Sigmoid colon (tissue), 6 donors: ENCODE measurements at regions not wholly inside any gene's neighbourhood (a gene's known extent, or its start where the extent isn't known, plus 50 kb on each side); places are given as distances from the start of the nearest gene placed in this dataset.

Source experiments
- DNase-seq: peaks from one replicate; pipeline ENCODE4 v3.0.0-alpha.2; 2019
- H3K27ac ChIP-seq, 4 donors: fragments of 200-600 bp; sonication (generic); one replicate each; pipeline ENCODE4 v1.5.1; 2016 to 2019; ENCODE audit warnings: mild to moderate bottlenecking in 1 of 4
- H3K27me3 ChIP-seq, 3 donors: fragments of 200-600 bp; sonication (generic); one replicate each; pipeline ENCODE4 v1.5.1; 2019; ENCODE audit warnings: mild to moderate bottlenecking in 1 of 3
- H3K36me3 ChIP-seq, 4 donors: fragments of 200-600 bp; sonication (generic); one replicate each; pipeline ENCODE4 v1.5.1; 2016 to 2019
- H3K4me1 ChIP-seq, 4 donors: fragments of 200-600 bp; sonication (generic); one replicate each; pipeline ENCODE4 v1.5.1; 2017 to 2019
- H3K4me3 ChIP-seq, 4 donors: fragments of 200-600 bp; sonication (generic); one replicate each; pipeline ENCODE4 v1.5.1; 2017 to 2019; ENCODE audit warnings: mild to moderate bottlenecking in 2 of 4, moderate library complexity in 1 of 4
- H3K9me3 ChIP-seq, 4 donors: fragments of 200-600 bp in 3 of 4; sonication (generic) in 3 of 4; one replicate each; pipeline versions ENCODE4 v1.5.1 to v1.6.1; 2013 to 2019
- CTCF ChIP-seq, 4 experiments: fragments of 450-650 bp in 3 of 4; fragments of 200-600 bp in 1 of 4; IDR thresholded peaks; one replicate each; pipeline ENCODE4 v1.5.1; 2016 to 2019; ENCODE audit warnings: antibody characterized with exemption in 4 of 4, mild to moderate bottlenecking in 3 of 4, moderate library complexity in 2 of 4
- EP300 ChIP-seq, 4 donors: sonication (generic); formaldehyde crosslinking; IDR thresholded peaks; one replicate each; pipeline ENCODE4 v1.6.1; 2017; ENCODE audit warnings: antibody characterized with exemption in 4 of 4
- POLR2A ChIP-seq, 2 donors: fragments of 450-650 bp; IDR thresholded peaks; one replicate each; pipeline ENCODE4 v1.6.1; 2016; ENCODE audit warnings: antibody characterized with exemption in 2 of 2, mild to moderate bottlenecking in 2 of 2, moderate library complexity in 2 of 2
- POLR2AphosphoS5 ChIP-seq, 4 donors: sonication (generic); formaldehyde crosslinking; IDR thresholded peaks; one replicate each; pipeline ENCODE4 v1.6.1; 2017; ENCODE audit warnings: antibody characterized with exemption in 4 of 4
- WGBS, 2 donors: extraction: QIAGEN DNeasy Blood & Tissue Kit; methylation state at CpG; one replicate each; pipeline ENCODE4 v1.1.7; 2013; 5-methylcytosine and 5-hydroxymethylcytosine counted together
- intact Hi-C: fragments of 100-400 bp; cut with DNase I; formaldehyde crosslinking; loops from one replicate; pipeline ENCODE4 v1.15.1; 2023
- donor health status: healthy with polysubstance abuse.
- donor health status: healthy.

GRCh38 chr22:27399161-27399560 lies 402.4 kb downstream of the MN1 start:
- H3K27me3 ChIP-seq: peaks cover 0 to 25% (median 0%) of the 10 kb centered on the region in 3 donors
- H3K4me3 ChIP-seq: no peak overlapping the region
- no peaks in the 10 kb centered on the region for H3K36me3 ChIP-seq
- peaks cover 0 to 4% (median 1%) of the 10 kb centered on the region in 4 donors for H3K9me3 ChIP-seq
- TF ChIP-seq CTCF (IDR thresholded peaks at IDR 0.05) (no peak), EP300 (IDR thresholded peaks at IDR 0.05) (no peak), POLR2A (IDR thresholded peaks at IDR 0.05) (no peak), POLR2AphosphoS5 (IDR thresholded peaks at IDR 0.05) (no peak)
- H3K4me1 ChIP-seq: no peaks in the 10 kb centered on the region
- WGBS, 2 donors: 25 to 51% methylated on average over 19 of the region's 19 CpGs
- DNase-seq: no peak
- intact Hi-C loops: no loop called here
- H3K27ac ChIP-seq: peak overlapping the region in 2 of 4 donors; percentile 27 to 39

DNA sequence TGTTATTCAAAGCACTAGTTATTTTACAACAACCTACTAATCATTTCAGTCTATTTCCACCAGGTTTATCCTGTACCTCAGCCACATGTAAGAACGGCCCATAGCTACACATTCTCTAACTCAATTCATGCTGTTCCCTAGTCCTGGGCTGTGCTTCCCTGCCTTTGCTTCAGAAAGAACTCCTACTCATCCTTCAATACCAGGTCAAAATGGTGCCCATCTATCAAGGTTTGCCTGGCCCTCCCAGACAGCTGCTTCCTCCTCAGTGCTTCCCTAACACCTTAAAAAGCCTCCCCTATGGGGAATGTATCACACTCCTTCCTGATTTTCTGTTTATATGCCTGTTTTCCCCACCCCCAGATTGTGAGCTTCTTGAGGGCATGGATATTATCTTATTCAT lies 400.7 kb downstream of the MN1 start:
- DNase-seq: no peak
- H3K27me3 ChIP-seq: peaks cover 0 to 25% (median 0%) of the 10 kb centered on the region in 3 donors
- H3K4me3 ChIP-seq: no peak overlapping the region
- intact Hi-C loops: loop anchor here (10.0 kb wide), 1 partner anchor 404 kb away; the partner anchor contains the start of gene MN1
- H3K27ac ChIP-seq: no peak overlapping the region
- no peaks in the 10 kb centered on the region for H3K36me3 ChIP-seq
- TF ChIP-seq EP300 (IDR thresholded peaks at IDR 0.05) (no peak), POLR2A (IDR thresholded peaks at IDR 0.05) (no peak), CTCF (IDR thresholded peaks at IDR 0.05) (no peak), POLR2AphosphoS5 (IDR thresholded peaks at IDR 0.05) (no peak)
- peaks cover 0 to 4% (median 1%) of the 10 kb centered on the region in 4 donors for H3K9me3 ChIP-seq
- H3K4me1 ChIP-seq: no peaks in the 10 kb centered on the region
- WGBS, 2 donors: 0% methylated on average over 1 of the region's 1 CpG

GRCh38 chr22:27401321-27401720 lies 400.2 kb downstream of the MN1 start:
- Histone ChIP-seq H3K4me1 (no peaks in the 10 kb centered on the region), H3K4me3 (no peak overlapping the region), H3K36me3 (no peaks in the 10 kb centered on the region), H3K27ac (no peak overlapping the region), H3K9me3 (peaks cover 0 to 4% (median 1%) of the 10 kb centered on the region in 4 donors), H3K27me3 (peaks cover 0 to 25% (median 0%) of the 10 kb centered on the region in 3 donors)
- intact Hi-C loops: loop anchor here (10.0 kb wide), 1 partner anchor 403 kb away; the partner anchor contains the start of gene MN1
- TF ChIP-seq POLR2AphosphoS5 (IDR thresholded peaks at IDR 0.05) (no peak), CTCF (IDR thresholded peaks at IDR 0.05) (no peak), EP300 (IDR thresholded peaks at IDR 0.05) (no peak), POLR2A (IDR thresholded peaks at IDR 0.05) (no peak)
- WGBS, 2 donors: 78 to 81% methylated on average over 3 of the region's 3 CpGs
- no peak for DNase-seq

DNA sequence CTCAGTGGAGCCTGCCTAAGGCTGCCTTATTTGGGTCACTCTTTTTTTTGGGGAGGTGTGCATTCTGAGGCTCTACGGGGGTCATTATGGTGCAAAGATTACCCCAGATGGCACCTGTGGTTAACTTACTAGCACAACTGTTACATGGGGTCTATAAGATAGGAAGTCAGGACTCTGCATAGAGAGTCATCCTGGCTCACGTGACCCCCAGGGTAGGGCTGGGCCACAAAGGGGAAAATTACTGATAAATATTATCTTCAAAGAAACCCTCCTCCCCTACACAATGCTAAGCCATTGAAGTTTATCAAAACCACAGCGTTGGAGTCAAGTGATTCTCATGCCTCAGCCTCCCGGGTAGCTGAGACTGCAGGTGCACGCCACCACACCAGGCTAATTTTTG lies 397.1 kb downstream of the MN1 start:
- Histone ChIP-seq H3K27me3 (peaks cover 0 to 17% (median 0%) of the 10 kb centered on the region in 3 donors), H3K36me3 (no peaks in the 10 kb centered on the region), H3K27ac (no peak overlapping the region), H3K4me3 (no peak overlapping the region), H3K9me3 (peaks cover 0 to 4% (median 1%) of the 10 kb centered on the region in 4 donors), H3K4me1 (no peaks in the 10 kb centered on the region)
- no peak for DNase-seq
- TF ChIP-seq POLR2A (IDR thresholded peaks at IDR 0.05): no peak
- TF ChIP-seq CTCF (IDR thresholded peaks at IDR 0.05): no peak
- no peak for TF ChIP-seq EP300 (IDR thresholded peaks at IDR 0.05)
- TF ChIP-seq POLR2AphosphoS5 (IDR thresholded peaks at IDR 0.05): no peak
- intact Hi-C loops: loop anchor here (10.0 kb wide), 1 partner anchor 400 kb away; the partner anchor contains the start of gene MN1
- 87 to 94% methylated on average over 5 of the region's 5 CpGs for WGBS, 2 donors
